Body of pancreas (tissue), 4 donors: ENCODE measurements at regions not wholly inside any gene's neighbourhood (a gene's known extent, or its start where the extent isn't known, plus 50 kb on each side); places are given as distances from the start of the nearest gene placed in this dataset.

Source experiments
- ATAC-seq: fragments of 150-250 bp; one replicate; pipeline ENCODE4 v1.9.1; 2016
- DNase-seq, 4 donors: peaks; one replicate each; pipeline ENCODE4 v3.0.0-alpha.2; 2019
- H3K27ac ChIP-seq, 4 donors: fragments of 200-600 bp; sonication (generic); 1 replicate in 3 of 4; 2 replicates in 1 of 4; pipeline versions ENCODE4 v1.5.1 to v1.6.1; 2016 to 2019; ENCODE audit warnings: mild to moderate bottlenecking in 1 of 4, mixed read lengths in 1 of 4, moderate library complexity in 1 of 4
- H3K27me3 ChIP-seq, 2 donors: fragments of 200-600 bp; sonication (generic); one replicate each; pipeline ENCODE4 v1.6.0; 2016; ENCODE audit warnings: mild to moderate bottlenecking in 1 of 2
- H3K36me3 ChIP-seq, 2 donors: fragments of 200-600 bp; sonication (generic); replicated peaks in 1 of 2; 2 replicates each; pipeline ENCODE4 v1.5.1; 2016; ENCODE audit warnings: low read depth in 2 of 2; ENCODE audit not compliant: insufficient read depth in 1 of 2
- H3K4me1 ChIP-seq: fragments of 200-600 bp; sonication (generic); one replicate; pipeline ENCODE4 v1.6.0; 2016
- H3K4me3 ChIP-seq, 2 donors: fragments of 200-600 bp; sonication (generic); 1 replicate in 1 of 2; 2 replicates in 1 of 2; pipeline ENCODE4 v1.5.1; 2016 to 2019
- H3K9me3 ChIP-seq, 3 donors: fragments of 200-600 bp; sonication (generic); 1 replicate in 2 of 3; 2 replicates in 1 of 3; pipeline ENCODE4 v1.5.1; 2016
- POLR2A ChIP-seq, 3 donors: fragments of 450-650 bp; IDR thresholded peaks; one replicate each; pipeline ENCODE4 v1.6.1; 2016; ENCODE audit warnings: antibody characterized with exemption in 3 of 3, mild to moderate bottlenecking in 2 of 3
- WGBS, 2 donors: methylation state at CpG; one replicate each; pipeline ENCODE4 v1.1.5; 2017; 5-methylcytosine and 5-hydroxymethylcytosine counted together
- intact Hi-C: fragments of 100-400 bp; cut with DNase I; formaldehyde crosslinking; loops from one replicate; pipeline ENCODE4 v1.15.1; 2023
- TF ChIP-seq, protein P1 (sequence below), 7 experiments: fragments of 450-650 bp in 4 of 7; fragments of 200-600 bp in 3 of 7; sonication (generic) in 3 of 7; IDR thresholded peaks; one replicate each; pipeline ENCODE4 v1.5.1; 2016 to 2019; ENCODE audit warnings: antibody characterized with exemption in 7 of 7

DNA sequence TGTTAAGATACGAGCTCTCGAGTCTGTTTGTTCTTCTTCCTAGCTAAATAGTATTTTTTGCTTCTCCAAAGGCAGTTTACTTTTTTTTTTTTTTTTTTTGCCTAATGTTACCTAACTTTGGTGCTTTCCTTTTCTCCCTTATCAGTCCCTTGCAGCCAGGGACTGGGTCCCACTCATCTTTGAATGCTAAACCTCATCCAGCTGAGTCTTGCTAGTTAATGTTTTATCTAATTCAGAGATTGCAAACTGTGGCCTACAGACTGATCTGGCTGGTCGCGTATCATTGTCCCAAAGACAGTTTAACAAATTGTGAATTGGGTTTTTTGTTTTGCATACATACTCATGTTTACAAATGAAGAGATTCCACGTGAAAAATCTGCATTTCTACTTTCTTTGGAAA lies 95.7 kb upstream of the EFNA5 start:
- Histone ChIP-seq H3K9me3 (no peaks in the 10 kb centered on the region), H3K27ac (no peak overlapping the region), H3K4me1 (no peaks in the 10 kb centered on the region), H3K27me3 (no peaks in the 10 kb centered on the region), H3K36me3 (no peaks in the 10 kb centered on the region), H3K4me3 (no peak overlapping the region)
- TF ChIP-seq, protein P1, sequence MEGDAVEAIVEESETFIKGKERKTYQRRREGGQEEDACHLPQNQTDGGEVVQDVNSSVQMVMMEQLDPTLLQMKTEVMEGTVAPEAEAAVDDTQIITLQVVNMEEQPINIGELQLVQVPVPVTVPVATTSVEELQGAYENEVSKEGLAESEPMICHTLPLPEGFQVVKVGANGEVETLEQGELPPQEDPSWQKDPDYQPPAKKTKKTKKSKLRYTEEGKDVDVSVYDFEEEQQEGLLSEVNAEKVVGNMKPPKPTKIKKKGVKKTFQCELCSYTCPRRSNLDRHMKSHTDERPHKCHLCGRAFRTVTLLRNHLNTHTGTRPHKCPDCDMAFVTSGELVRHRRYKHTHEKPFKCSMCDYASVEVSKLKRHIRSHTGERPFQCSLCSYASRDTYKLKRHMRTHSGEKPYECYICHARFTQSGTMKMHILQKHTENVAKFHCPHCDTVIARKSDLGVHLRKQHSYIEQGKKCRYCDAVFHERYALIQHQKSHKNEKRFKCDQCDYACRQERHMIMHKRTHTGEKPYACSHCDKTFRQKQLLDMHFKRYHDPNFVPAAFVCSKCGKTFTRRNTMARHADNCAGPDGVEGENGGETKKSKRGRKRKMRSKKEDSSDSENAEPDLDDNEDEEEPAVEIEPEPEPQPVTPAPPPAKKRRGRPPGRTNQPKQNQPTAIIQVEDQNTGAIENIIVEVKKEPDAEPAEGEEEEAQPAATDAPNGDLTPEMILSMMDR (IDR thresholded peaks at IDR 0.05), result no peak
- TF ChIP-seq POLR2A (IDR thresholded peaks at IDR 0.05), result no peak
- intact Hi-C loops, result no loop called here
- 29 to 32% methylated on average over 5 of the region's 5 CpGs for WGBS, 2 donors
- ATAC-seq (no peak), DNase-seq (no peak)

DNA sequence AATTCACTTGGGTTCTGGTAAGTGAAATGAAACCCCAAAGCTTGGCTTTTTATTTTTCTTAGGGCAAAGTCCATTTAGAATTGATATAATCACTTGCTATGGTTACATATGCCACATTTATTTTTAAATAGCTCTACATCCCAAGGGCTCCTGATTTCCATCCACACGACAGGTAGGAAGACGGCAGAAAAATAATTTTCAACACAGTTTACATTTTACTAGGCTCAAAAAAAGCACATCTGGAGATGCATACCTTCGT lies 95.0 kb upstream of the EFNA5 start:
- WGBS, 2 donors, result 26 to 44% methylated on average over 3 of the region's 3 CpGs
- Histone ChIP-seq H3K27me3 (no peaks in the 10 kb centered on the region), H3K27ac (no peak overlapping the region), H3K4me3 (no peak overlapping the region), H3K36me3 (no peaks in the 10 kb centered on the region), H3K9me3 (no peaks in the 10 kb centered on the region), H3K4me1 (no peaks in the 10 kb centered on the region)
- no peak for DNase-seq
- TF ChIP-seq, protein P1 (IDR thresholded peaks at IDR 0.05), result no peak
- TF ChIP-seq POLR2A (IDR thresholded peaks at IDR 0.05), result no peak
- intact Hi-C loops, result no loop called here
- ATAC-seq, result no peak

DNA sequence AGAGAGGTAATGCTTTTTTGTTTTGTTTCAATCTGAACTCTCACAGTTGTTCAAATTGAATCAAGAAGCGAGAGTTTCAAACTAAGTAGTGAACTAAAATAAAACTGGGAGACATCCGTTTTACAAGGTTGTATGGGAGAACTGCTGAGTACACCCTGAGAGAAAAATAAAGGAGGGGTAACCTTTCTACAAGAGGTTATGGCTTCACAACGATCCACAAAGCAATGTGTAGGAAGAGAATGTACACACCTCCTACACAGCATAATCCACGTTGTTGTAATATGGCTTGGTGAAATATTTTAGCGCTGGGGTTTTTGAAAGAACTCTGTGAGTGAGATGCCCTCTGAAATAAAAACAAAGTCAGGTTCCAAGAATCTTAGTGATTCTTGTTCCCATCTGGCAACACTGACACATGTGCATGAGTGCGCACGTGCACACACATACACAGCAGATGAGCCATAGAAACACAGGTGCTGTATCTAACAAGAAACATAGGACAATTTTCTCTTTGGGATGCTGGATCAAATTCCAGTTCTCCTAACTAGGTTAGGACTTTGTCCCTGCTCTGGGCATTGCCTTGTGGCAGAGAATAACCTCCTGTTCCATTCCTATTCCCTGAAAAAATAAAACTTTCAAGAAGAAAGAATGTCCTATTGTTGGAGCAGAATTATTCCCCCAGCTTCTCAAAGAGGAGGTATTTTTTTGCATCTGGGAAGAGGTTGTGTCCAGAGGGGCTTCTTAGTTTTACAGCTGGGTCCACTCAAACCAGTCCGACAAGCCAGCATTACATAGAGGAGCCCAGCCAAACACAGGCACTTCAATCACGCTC lies 94.5 kb upstream of the EFNA5 start:
- Histone ChIP-seq H3K27me3 (no peaks in the 10 kb centered on the region), H3K36me3 (no peaks in the 10 kb centered on the region), H3K4me1 (no peaks in the 10 kb centered on the region), H3K4me3 (no peak overlapping the region), H3K9me3 (no peaks in the 10 kb centered on the region), H3K27ac (no peak overlapping the region)
- DNase-seq, result no peak
- intact Hi-C loops, result no loop called here
- ATAC-seq, result no peak
- TF ChIP-seq, protein P1 (IDR thresholded peaks at IDR 0.05), result no peak
- TF ChIP-seq POLR2A (IDR thresholded peaks at IDR 0.05), result no peak
- 68 to 72% methylated on average over 9 of the region's 9 CpGs for WGBS, 2 donors

DNA sequence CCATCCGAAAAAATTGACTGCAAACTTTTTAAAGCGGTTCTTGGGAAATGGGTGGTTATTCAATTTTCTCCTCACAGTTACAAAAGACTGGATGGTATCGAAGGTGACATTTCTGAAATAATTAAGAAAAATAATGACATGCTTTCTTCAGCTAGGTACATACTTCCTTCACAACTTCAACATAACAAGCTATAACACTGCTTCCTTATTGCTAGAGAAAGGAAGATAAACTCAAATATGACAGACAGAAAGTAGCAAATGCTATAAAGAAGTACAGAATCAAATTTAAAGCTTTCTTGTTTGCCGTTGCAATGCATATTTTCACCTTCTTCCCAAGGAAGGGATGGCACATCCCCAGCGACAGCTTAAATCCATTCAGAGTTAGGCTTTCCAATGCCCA lies 93.5 kb upstream of the EFNA5 start:
- Histone ChIP-seq H3K9me3 (no peaks in the 10 kb centered on the region), H3K4me3 (no peak overlapping the region), H3K27ac (no peak overlapping the region), H3K27me3 (no peaks in the 10 kb centered on the region), H3K36me3 (no peaks in the 10 kb centered on the region), H3K4me1 (no peaks in the 10 kb centered on the region)
- TF ChIP-seq POLR2A (IDR thresholded peaks at IDR 0.05), result no peak
- TF ChIP-seq, protein P1 (IDR thresholded peaks at IDR 0.05), result no peak
- intact Hi-C loops, result no loop called here
- ATAC-seq (no peak), DNase-seq (no peak)
- 88% methylated on average over 5 of the region's 5 CpGs for WGBS, 2 donors

DNA sequence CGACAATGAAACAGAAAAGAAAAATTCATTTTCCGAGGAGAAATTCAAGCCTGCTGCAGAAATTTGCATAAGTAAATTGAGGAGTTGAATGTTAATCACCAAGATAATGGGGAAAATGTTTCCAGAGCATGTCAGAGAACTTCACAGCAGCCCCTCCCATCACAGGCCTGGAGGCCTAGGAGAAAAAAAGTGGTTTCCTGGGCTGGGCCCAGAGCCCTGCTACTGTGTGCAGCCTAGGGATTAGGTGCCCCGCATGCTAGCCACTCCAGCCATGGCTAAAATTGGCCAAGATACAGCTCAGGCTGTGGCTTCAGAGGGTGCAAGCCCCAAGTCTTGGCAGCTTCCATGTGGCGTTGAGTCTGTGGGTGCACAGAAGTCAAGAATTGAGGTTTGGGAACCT lies 82.7 kb upstream of the EFNA5 start:
- ATAC-seq (no peak), DNase-seq (no peak)
- H3K27me3 ChIP-seq, result no peaks in the 10 kb centered on the region
- H3K9me3 ChIP-seq, result no peaks in the 10 kb centered on the region
- no peak overlapping the region for H3K27ac ChIP-seq
- H3K4me1 ChIP-seq, result no peaks in the 10 kb centered on the region
- TF ChIP-seq, protein P1 (IDR thresholded peaks at IDR 0.05), result no peak
- TF ChIP-seq POLR2A (IDR thresholded peaks at IDR 0.05), result no peak
- no peak overlapping the region for H3K4me3 ChIP-seq
- WGBS, 2 donors, result 89 to 98% methylated on average over 3 to 4 of the region's 4 CpGs
- intact Hi-C loops, result no loop called here
- no peaks in the 10 kb centered on the region for H3K36me3 ChIP-seq
